ENCODE measurements at regions not wholly inside any gene's neighbourhood (a gene's known extent, or its start where the extent isn't known, plus 50 kb on each side); places are given as distances from the start of the nearest gene placed in this dataset.

DNA sequence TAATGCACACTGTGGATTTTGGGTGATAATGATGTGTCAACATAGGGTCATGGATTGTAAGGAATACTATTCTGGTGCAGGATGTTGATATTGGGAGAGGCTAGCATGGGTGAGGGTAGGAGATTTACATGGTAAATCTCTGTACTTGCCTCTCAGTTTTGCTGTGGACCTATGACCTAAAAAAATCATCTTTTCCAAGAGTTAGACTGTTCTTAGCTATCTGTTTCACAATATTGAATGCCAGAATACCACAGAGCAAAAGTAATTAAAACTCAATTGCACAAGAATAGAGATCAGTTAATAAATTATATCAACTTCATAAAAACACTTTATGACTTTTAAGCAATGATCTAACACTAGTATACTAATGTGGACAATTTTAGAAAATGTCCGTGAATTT, 651.6 kb downstream of the HTR1A start:
- DNase-seq, result no peak

DNA sequence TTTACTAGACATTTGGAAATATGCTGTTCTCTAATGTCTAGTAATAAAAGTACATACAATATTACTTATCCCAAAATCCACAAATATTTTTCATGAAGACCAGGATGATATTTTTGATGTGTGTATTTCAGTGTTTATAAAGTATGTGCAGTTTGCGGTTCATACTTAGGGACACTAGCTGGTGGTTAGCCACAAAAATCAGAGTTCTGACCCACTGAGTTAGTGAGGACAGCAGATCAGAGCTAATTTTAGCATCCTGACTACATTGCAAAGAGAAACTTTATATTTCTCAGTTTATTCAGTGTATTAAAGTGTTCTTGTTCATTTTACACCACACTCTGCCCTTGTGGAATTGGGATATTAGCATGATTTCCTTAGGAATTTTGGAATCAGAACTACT, 655.3 kb downstream of the HTR1A start:
- DNase-seq, result no peak

DNA sequence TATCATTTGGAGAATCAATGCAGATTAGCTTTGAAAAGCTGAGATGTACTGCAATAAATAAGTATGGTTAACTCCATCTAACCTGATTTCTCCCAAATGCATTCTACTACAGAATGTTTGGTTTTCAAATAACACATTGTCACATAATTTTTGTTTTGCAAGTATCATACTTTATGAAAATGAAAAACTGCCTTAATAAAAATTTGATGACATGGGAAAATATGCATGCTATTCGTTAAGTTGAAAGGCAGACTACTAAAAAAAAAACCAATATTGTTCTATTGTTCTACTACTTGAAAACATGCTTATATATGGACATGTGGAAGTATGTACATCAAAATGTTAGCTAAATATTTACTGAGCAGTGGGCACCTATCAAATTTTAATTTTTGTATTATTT, 668.9 kb downstream of the HTR1A start:
- DNase-seq, result no peak

DNA sequence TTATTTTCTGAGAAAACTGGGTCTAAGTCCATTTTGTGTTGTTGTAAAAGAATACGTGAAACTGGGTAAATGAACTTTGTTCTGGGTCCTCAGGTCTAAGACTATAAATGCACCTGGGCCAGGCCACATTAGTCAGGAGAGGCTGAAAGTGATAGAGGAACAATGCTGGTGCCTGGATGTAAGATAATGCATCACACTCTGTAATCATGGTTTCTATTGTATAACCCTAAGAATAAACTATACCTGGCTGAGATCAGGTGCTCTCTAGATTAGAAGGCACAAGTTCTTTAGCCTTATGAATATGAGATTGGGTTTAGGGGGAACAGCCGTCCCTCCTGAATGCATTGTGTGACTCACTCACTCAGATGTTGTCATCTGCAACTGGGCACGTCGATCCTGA, 675.5 kb downstream of the HTR1A start:
- no peak for DNase-seq

GRCh38 chr5:63263411-63263810, 684.8 kb downstream of the LRRC70 start:
- DNase-seq, result no peak

- no peak for DNase-seq
Observed at GRCh38 chr5:63262185-63262981, 683.8 kb downstream of the LRRC70 start.

- no peak for DNase-seq
Observed at GRCh38 chr5:63261695-63262094, 683.1 kb downstream of the LRRC70 start.

DNA sequence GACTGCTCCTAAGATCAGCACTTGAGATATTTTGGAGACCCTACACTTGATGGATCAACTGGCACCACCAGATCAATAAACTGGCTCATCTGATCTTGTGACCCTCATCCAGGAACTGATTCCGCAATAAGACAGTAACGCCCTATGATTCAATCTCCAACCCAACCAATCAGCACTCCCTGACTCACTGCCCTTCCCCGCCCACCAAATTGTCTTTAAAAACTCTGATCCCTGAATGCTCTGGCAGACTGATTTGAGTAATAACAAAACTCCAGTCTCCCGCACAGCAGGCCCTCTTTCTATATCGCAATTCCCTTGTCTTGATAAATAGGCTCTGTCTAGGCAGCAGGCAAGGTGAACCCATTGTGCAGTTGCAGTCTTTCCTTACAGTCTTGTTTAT, 677.0 kb downstream of the LRRC70 start:
- no peak for DNase-seq

DNA sequence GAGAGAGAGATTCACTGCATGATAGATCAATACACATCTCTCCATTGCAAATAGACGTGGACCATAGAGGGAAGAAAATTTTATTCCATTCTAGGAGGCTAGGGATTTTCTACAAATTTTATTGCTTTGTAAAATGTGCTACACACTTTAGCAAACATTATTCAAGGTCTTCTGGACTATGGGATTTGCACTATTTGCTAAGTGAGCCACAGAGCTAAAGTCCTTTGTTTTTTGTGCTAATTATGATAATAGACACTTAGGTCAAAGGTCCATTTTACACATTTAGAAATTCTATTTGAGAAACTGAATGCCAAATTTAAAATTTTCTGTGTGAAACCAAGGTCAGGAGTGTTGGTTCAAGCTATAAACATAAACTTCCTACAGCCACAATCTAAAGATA, 672.3 kb downstream of the LRRC70 start:
- no peak for DNase-seq

DNA sequence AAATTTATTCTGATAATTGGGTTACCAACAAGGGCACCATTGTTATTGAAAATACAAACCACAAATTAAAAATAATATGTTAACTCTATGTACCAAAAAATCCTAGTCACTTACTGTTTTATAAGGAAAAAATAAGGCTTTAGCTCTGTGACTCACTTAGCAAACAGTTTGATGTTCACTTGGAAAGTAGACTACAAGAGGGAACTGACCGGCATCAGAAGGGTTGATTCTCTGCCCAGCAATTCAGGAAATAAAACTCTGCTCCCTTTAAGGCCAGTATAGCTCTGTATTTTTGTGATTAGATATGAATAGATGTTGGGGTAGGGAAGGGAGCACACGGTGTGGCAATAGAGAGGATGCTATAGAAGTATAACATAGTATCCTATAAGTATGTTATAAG, 671.3 kb downstream of the LRRC70 start:
- no peak for DNase-seq

GRCh38 chr5:63247651-63248050, 669.0 kb downstream of the LRRC70 start:
- DNase-seq, result no peak

DNA sequence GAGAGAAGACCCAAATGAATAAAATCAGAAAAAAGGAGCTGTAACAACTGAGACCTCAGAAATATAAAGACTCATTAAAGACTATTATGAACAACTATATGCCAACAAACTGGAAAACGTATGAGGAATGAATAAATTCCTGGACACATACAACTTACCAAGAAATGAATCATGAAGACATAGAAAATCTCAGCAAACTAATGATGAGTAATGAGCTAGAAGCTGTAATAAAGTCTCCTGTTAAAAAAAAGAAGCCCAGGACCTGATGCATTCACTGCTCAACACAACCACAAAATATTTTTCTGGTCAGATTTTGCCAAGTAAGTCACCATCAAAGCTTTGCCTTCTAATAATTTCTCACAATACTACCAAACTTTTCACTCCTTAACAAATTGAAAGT, 666.7 kb downstream of the LRRC70 start:
- DNase-seq, result no peak

GRCh38 chr5:63240063-63240755, 661.6 kb downstream of the LRRC70 start:
- no peak for DNase-seq

DNA sequence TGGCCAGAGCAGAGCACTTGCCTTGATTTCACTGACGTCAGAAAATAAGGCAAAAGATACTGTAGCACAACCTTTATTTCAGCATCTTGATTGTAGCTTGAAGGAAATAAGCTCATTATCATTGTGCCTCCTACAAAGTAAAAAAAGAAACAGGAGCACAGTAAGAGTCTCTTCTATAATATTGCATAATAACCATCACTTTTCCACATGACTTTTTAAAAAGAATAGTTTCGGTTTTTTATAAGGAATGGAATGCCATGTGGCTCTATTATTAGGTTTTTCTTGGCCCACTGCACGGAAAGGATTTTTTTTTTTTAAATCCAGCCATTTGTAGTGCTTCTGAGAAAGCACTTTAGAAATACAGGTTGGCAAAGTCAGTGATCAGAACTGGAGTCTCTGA, 655.3 kb downstream of the LRRC70 start:
- DNase-seq, result no peak

- DNase-seq, result no peak
Observed at GRCh38 chr5:63233361-63233760, 654.7 kb downstream of the LRRC70 start.

- no peak for DNase-seq
Observed at GRCh38 chr5:63230754-63231153, 652.1 kb downstream of the LRRC70 start.

DNA sequence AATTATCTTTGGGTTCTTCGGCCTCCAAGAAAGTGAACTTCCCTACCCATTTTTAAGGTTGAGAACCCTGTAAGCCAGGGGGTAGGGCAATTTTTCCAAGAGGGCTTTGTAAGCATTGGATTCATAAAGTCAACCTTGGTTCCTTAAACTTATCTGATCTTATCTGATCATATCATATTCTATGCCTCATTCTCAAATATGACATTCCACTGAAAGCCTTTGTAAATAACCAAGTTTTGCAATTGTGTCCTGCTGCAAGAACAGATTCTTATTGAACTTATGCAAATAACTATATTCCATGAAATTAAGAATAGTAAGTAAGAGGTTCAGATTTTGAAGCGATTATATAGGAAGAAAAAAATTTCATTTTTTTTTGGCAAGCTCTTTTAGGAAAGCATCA, 649.5 kb downstream of the LRRC70 start:
- no peak for DNase-seq

DNA sequence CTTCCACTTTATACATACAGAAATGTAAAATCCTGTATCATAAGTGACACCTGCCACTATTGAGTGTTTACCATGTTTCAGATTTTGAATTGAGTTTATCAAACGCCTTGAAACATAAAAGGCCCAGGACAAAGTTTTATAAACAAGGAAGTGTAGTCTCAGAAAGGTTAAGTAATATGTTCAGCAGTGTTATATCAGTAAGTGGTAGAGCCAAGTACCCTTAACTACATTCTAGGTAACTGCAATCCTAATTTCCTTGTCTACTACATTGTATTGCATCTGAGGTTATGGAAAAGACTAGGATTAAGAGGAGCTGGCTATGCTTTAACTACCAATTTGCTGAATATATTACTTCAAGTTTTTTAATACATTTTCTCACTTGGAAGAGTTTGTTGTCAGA, 641.6 kb downstream of the LRRC70 start:
- no peak for DNase-seq

DNA sequence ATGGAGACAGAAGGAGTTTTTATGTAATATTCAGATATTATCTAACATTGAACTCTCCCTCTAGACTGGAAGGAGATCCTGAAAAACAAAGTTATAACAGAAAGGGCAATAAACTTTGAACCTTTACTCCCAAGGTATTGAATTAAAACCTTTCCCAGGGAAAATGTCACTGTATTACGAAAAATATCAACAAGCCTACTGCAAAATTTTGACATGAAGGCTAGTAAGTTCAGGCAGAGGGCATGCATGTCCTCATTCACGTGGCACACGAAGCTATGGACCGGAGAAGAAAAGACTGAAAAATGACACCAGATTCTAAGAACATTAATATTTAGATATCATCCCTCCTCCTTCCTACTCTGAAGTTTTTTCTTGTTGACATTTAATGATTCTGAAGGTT, 638.8 kb downstream of the LRRC70 start:
- DNase-seq, result no peak

GRCh38 chr5:63213256-63213655, 634.6 kb downstream of the LRRC70 start:
- DNase-seq, result no peak

DNA sequence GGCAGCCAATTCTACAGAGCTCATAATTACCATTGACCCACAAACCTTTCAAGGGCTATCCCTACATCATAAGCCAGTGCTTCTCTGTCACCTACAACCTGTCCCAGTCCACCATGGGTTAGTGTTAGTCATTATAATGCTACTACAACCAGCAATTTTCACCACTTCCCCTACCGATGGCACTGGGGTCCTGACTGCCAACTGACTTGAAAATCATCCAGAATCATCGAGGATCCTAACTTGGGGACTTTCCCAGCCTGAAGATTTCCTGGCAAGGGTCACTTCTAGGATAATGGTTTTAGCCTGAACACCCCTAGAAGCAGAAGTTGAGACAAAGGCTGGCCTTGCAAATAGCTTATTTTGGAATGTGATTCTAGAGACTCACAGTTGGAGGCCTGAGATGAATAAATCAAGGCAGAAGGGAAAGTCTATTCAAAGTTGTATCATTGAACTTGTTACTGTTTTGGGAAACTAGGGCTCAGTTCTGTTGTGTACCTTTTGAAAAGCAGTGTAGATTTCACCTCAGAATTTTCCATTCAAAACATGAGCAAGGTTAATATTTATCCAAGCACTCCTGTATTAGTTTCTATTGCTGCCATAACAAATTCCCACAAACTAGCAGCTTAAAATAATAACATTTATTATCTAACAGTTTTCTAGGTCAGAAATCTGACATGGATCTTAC, 633.0 kb downstream of the LRRC70 start:
- no peak for DNase-seq

DNA sequence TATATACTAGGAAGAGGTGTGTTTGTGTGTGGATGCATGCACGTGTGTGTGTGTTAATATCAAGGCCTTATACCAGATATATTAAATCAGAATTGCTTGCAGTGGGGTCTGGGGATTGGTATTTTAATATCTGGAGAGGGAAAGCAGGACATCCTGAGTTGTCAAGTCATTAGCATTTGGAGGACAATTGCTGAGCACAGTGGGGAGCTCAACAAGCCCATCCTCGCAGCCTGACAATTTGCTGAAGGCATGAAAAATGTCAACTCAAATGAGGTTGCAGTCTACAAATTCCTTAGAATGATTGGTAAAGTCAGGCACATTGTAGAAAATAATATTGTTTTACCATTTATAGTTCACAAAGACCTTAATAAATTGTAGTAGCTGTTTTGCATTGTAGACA, 627.4 kb downstream of the LRRC70 start:
- no peak for DNase-seq

DNA sequence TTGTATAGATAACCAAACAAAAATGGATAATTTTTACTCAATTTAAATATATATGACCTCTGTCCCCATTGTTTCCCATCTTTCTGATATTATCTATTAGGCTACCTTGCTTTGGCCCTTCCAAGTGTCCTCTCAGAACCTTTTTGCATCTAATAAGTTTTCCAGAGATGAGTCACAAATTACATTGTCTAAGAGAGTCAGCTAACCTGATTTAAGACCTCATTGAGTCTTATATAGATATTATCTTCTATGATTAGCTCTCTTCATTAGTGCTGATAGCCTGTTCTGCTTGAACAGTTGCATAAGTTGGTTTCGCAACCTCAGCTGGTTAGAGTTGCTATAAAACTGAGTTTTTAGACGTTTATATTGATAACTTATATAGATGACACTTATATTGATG, 623.1 kb downstream of the LRRC70 start:
- no peak for DNase-seq

DNA sequence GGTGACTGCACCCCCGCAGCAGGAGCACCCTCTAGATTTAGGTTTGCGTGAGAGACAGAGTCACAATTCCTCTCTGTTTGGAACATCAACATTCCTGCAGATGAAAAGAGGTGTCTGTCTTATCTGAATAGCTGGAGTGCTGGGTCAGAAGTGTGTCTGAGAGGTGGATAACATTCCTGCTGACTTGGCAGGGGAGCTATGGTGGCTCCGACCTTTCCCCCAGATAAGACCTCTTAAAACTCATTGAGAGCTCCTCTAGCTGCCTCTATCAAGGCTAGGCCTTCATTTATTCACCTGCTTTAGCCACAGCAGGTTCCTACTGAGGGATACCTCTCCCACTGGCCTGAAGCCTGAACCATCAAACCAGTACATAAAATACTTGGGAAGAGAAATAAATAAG, 615.5 kb downstream of the LRRC70 start:
- no peak for DNase-seq
